HG03354 (cell line): ENCODE measurements at regions not wholly inside any gene's neighbourhood (a gene's known extent, or its start where the extent isn't known, plus 50 kb on each side); places are given as distances from the start of the nearest gene placed in this dataset.
"Not testable (repeated sequence)": the region's sequence is repeated elsewhere in the genome, so short reads cannot be mapped to it uniquely, and the experiment has no call there.

Experiments used
- ATAC-seq: cut with Tn5 transposase; IDR thresholded peaks from one replicate; pipeline ENCODE4 v1.9.1; 2021; ENCODE audit warnings: mild to moderate bottlenecking; ENCODE audit not compliant: unreplicated experiment, poor library complexity, severe bottlenecking

- ATAC-seq = no peak
Measured at GRCh38 chr2:150276737-150277136, 210.7 kb downstream of the RND3 start.

GRCh38 chr2:150274108-150274507 is 213.4 kb downstream of the RND3 start:
- ATAC-seq = no peak

- ATAC-seq = no peak
Measured at GRCh38 chr2:150271952-150272802, 215.3 kb downstream of the RND3 start.

GRCh38 chr2:150267651-150268415 is 219.6 kb downstream of the RND3 start:
- no peak for ATAC-seq

GRCh38 chr2:150266931-150267330 is 220.5 kb downstream of the RND3 start:
- ATAC-seq = no peak

- ATAC-seq = no peak
Measured at GRCh38 chr2:150264442-150264841, 223.0 kb downstream of the RND3 start.

GRCh38 chr2:150261691-150262090 is 225.8 kb downstream of the RND3 start:
- ATAC-seq = no peak

- ATAC-seq = no peak
Measured at GRCh38 chr2:150260636-150261035, 226.8 kb downstream of the RND3 start.

- no peak for ATAC-seq
Measured at GRCh38 chr2:150259746-150260145, 227.7 kb downstream of the RND3 start.

- ATAC-seq = no peak
Measured at GRCh38 chr2:150258781-150259307, 228.6 kb downstream of the RND3 start.

- ATAC-seq = no peak
Measured at GRCh38 chr2:150256736-150257135, 230.7 kb downstream of the RND3 start.

- no peak for ATAC-seq
Measured at GRCh38 chr2:150255528-150255927, 231.9 kb downstream of the RND3 start.

GRCh38 chr2:150249735-150250134 is 237.7 kb downstream of the RND3 start:
- ATAC-seq = not testable (repeated sequence)

GRCh38 chr2:150247481-150247880 is 240.0 kb downstream of the RND3 start:
- ATAC-seq = no peak

GRCh38 chr2:150234787-150235446 is 252.6 kb downstream of the RND3 start:
- no peak for ATAC-seq

- no peak for ATAC-seq
Measured at GRCh38 chr2:150232871-150233270, 254.6 kb downstream of the RND3 start.

GRCh38 chr2:150232321-150232720 is 255.1 kb downstream of the RND3 start:
- ATAC-seq = no peak

GRCh38 chr2:150230616-150231015 is 256.9 kb downstream of the RND3 start:
- ATAC-seq = no peak

- no peak for ATAC-seq
Measured at GRCh38 chr2:150230004-150230403, 257.5 kb downstream of the RND3 start.

GRCh38 chr2:150228936-150229335 is 258.5 kb downstream of the RND3 start:
- ATAC-seq = no peak
